ENCODE measurements at regions not wholly inside any gene's neighbourhood (a gene's known extent, or its start where the extent isn't known, plus 50 kb on each side); places are given as distances from the start of the nearest gene placed in this dataset.

- Mint-ChIP-seq H3K27ac (ENCODE audit: low read depth) (no peak overlapping the region), H3K9me3 (no peaks in the 10 kb centered on the region), H3K4me3 (no peak overlapping the region), H3K4me1 (no peaks in the 10 kb centered on the region), H3K36me3 (ENCODE audit: insufficient read depth) (no peaks in the 10 kb centered on the region), H3K27me3 (peaks cover 48% of the 10 kb centered on the region)
- DNase-seq (ENCODE audit: low spot score in 2 of 2) (no peak), ATAC-seq (replicated peaks; ENCODE audit: extremely low read depth, poor library complexity, severe bottlenecking) (no peak)
Observed at GRCh38 chr2:120593921-120594686, 141.6 kb upstream of the GLI2 start.

- Mint-ChIP-seq H3K4me1 (no peaks in the 10 kb centered on the region), H3K9me3 (no peaks in the 10 kb centered on the region), H3K4me3 (no peak overlapping the region), H3K36me3 (ENCODE audit: insufficient read depth) (no peaks in the 10 kb centered on the region), H3K27me3 (peaks cover 40% of the 10 kb centered on the region), H3K27ac (ENCODE audit: low read depth) (no peak overlapping the region)
- DNase-seq (ENCODE audit: low spot score in 2 of 2) (no peak), ATAC-seq (replicated peaks; ENCODE audit: extremely low read depth, poor library complexity, severe bottlenecking) (no peak)
Observed at GRCh38 chr2:120594856-120595685, 140.6 kb upstream of the GLI2 start.

GRCh38 chr2:120595739-120596138, 139.9 kb upstream of the GLI2 start:
- H3K4me1 Mint-ChIP-seq, result no peaks in the 10 kb centered on the region
- no peak overlapping the region for H3K27ac Mint-ChIP-seq (ENCODE audit: low read depth)
- H3K9me3 Mint-ChIP-seq, result no peaks in the 10 kb centered on the region
- ATAC-seq (replicated peaks; ENCODE audit: extremely low read depth, poor library complexity, severe bottlenecking) (no peak), DNase-seq (ENCODE audit: low spot score in 2 of 2) (no peak)
- no peaks in the 10 kb centered on the region for H3K36me3 Mint-ChIP-seq (ENCODE audit: insufficient read depth)
- H3K4me3 Mint-ChIP-seq, result no peak overlapping the region
- H3K27me3 Mint-ChIP-seq, result peaks cover 33% of the 10 kb centered on the region

- Mint-ChIP-seq H3K4me3 (no peak overlapping the region), H3K9me3 (no peaks in the 10 kb centered on the region), H3K36me3 (ENCODE audit: insufficient read depth) (no peaks in the 10 kb centered on the region), H3K27me3 (peaks cover 30% of the 10 kb centered on the region), H3K27ac (ENCODE audit: low read depth) (no peak overlapping the region), H3K4me1 (no peaks in the 10 kb centered on the region)
- ATAC-seq (replicated peaks; ENCODE audit: extremely low read depth, poor library complexity, severe bottlenecking) (no peak), DNase-seq (ENCODE audit: low spot score in 2 of 2) (no peak)
Observed at GRCh38 chr2:120596191-120596811, 139.4 kb upstream of the GLI2 start.

GRCh38 chr2:120596990-120597594, 138.6 kb upstream of the GLI2 start:
- DNase-seq (ENCODE audit: low spot score in 2 of 2) (no peak), ATAC-seq (replicated peaks; ENCODE audit: extremely low read depth, poor library complexity, severe bottlenecking) (no peak)
- Mint-ChIP-seq H3K4me3 (no peak overlapping the region), H3K36me3 (ENCODE audit: insufficient read depth) (no peaks in the 10 kb centered on the region), H3K27ac (ENCODE audit: low read depth) (no peak overlapping the region), H3K27me3 (peaks cover 22% of the 10 kb centered on the region), H3K4me1 (no peaks in the 10 kb centered on the region), H3K9me3 (no peaks in the 10 kb centered on the region)

GRCh38 chr2:120597595-120598193, 138.0 kb upstream of the GLI2 start:
- Mint-ChIP-seq H3K27ac (ENCODE audit: low read depth) (no peak overlapping the region), H3K36me3 (ENCODE audit: insufficient read depth) (no peaks in the 10 kb centered on the region), H3K9me3 (no peaks in the 10 kb centered on the region), H3K4me1 (no peaks in the 10 kb centered on the region), H3K27me3 (peaks cover 19% of the 10 kb centered on the region), H3K4me3 (no peak overlapping the region)
- ATAC-seq (replicated peaks; ENCODE audit: extremely low read depth, poor library complexity, severe bottlenecking) (no peak), DNase-seq (ENCODE audit: low spot score in 2 of 2) (no peak)

GRCh38 chr2:120598416-120598815, 137.3 kb upstream of the GLI2 start:
- Mint-ChIP-seq H3K27me3 (peaks cover 17% of the 10 kb centered on the region), H3K27ac (ENCODE audit: low read depth) (no peak overlapping the region), H3K4me3 (no peak overlapping the region), H3K4me1 (no peaks in the 10 kb centered on the region), H3K9me3 (no peaks in the 10 kb centered on the region), H3K36me3 (ENCODE audit: insufficient read depth) (no peaks in the 10 kb centered on the region)
- DNase-seq (ENCODE audit: low spot score in 2 of 2) (no peak), ATAC-seq (replicated peaks; ENCODE audit: extremely low read depth, poor library complexity, severe bottlenecking) (no peak)

GRCh38 chr2:120599072-120599471, 136.6 kb upstream of the GLI2 start:
- no peaks in the 10 kb centered on the region for H3K9me3 Mint-ChIP-seq
- H3K27ac Mint-ChIP-seq (ENCODE audit: low read depth), result no peak overlapping the region
- H3K27me3 Mint-ChIP-seq, result peaks cover 22% of the 10 kb centered on the region
- ATAC-seq (replicated peaks; ENCODE audit: extremely low read depth, poor library complexity, severe bottlenecking) (no peak), DNase-seq (ENCODE audit: low spot score in 2 of 2) (no peak)
- no peak overlapping the region for H3K4me3 Mint-ChIP-seq
- H3K36me3 Mint-ChIP-seq (ENCODE audit: insufficient read depth), result no peaks in the 10 kb centered on the region
- H3K4me1 Mint-ChIP-seq, result no peaks in the 10 kb centered on the region

GRCh38 chr2:120599656-120600055, 136.0 kb upstream of the GLI2 start:
- DNase-seq (ENCODE audit: low spot score in 2 of 2), result no peak
- Mint-ChIP-seq H3K36me3 (ENCODE audit: insufficient read depth) (no peaks in the 10 kb centered on the region), H3K4me1 (no peaks in the 10 kb centered on the region), H3K27me3 (peaks cover 28% of the 10 kb centered on the region), H3K9me3 (no peaks in the 10 kb centered on the region), H3K4me3 (no peak overlapping the region), H3K27ac (ENCODE audit: low read depth) (no peak overlapping the region)
- ATAC-seq (replicated peaks; ENCODE audit: extremely low read depth, poor library complexity, severe bottlenecking), result no peak

GRCh38 chr2:120600335-120600734, 135.3 kb upstream of the GLI2 start:
- H3K4me3 Mint-ChIP-seq, result no peak overlapping the region
- no peaks in the 10 kb centered on the region for H3K4me1 Mint-ChIP-seq
- no peak overlapping the region for H3K27ac Mint-ChIP-seq (ENCODE audit: low read depth)
- H3K9me3 Mint-ChIP-seq, result no peaks in the 10 kb centered on the region
- H3K36me3 Mint-ChIP-seq (ENCODE audit: insufficient read depth), result no peaks in the 10 kb centered on the region
- H3K27me3 Mint-ChIP-seq, result peaks cover 31% of the 10 kb centered on the region
- DNase-seq (ENCODE audit: low spot score in 2 of 2) (no peak), ATAC-seq (replicated peaks; ENCODE audit: extremely low read depth, poor library complexity, severe bottlenecking) (no peak)

GRCh38 chr2:120600786-120601185, 134.9 kb upstream of the GLI2 start:
- Mint-ChIP-seq H3K27me3 (peaks cover 31% of the 10 kb centered on the region), H3K4me1 (no peaks in the 10 kb centered on the region), H3K9me3 (no peaks in the 10 kb centered on the region), H3K27ac (ENCODE audit: low read depth) (no peak overlapping the region), H3K36me3 (ENCODE audit: insufficient read depth) (no peaks in the 10 kb centered on the region), H3K4me3 (no peak overlapping the region)
- DNase-seq (ENCODE audit: low spot score in 2 of 2) (no peak), ATAC-seq (replicated peaks; ENCODE audit: extremely low read depth, poor library complexity, severe bottlenecking) (no peak)

GRCh38 chr2:120601566-120601965, 134.1 kb upstream of the GLI2 start:
- Mint-ChIP-seq H3K9me3 (no peaks in the 10 kb centered on the region), H3K4me3 (no peak overlapping the region), H3K36me3 (ENCODE audit: insufficient read depth) (no peaks in the 10 kb centered on the region), H3K27me3 (peaks cover 31% of the 10 kb centered on the region), H3K27ac (ENCODE audit: low read depth) (no peak overlapping the region), H3K4me1 (no peaks in the 10 kb centered on the region)
- DNase-seq (ENCODE audit: low spot score in 2 of 2) (no peak), ATAC-seq (replicated peaks; ENCODE audit: extremely low read depth, poor library complexity, severe bottlenecking) (no peak)
